AG09309 (cell line): ENCODE measurements at regions not wholly inside any gene's neighbourhood (a gene's known extent, or its start where the extent isn't known, plus 50 kb on each side); places are given as distances from the start of the nearest gene placed in this dataset.

Source experiments
- DNase-seq: peaks from one replicate; pipeline ENCODE4 v3.0.0-alpha.2; 2010; ENCODE audit warnings: low read depth
- H3K4me3 ChIP-seq: 2 replicates; pipeline ENCODE4 v1.5.1; 2011; ENCODE audit warnings: mild to moderate bottlenecking, low read depth, low read length, moderate library complexity; ENCODE audit not compliant: control insufficient read depth
- CTCF ChIP-seq: IDR thresholded peaks from 2 replicates; pipeline ENCODE4 v1.5.1; 2011; ENCODE audit warnings: mild to moderate bottlenecking, low read depth, low read length, inconsistent platforms; ENCODE audit not compliant: insufficient read depth, control insufficient read depth; ENCODE audit errors: missing control alignments

DNA sequence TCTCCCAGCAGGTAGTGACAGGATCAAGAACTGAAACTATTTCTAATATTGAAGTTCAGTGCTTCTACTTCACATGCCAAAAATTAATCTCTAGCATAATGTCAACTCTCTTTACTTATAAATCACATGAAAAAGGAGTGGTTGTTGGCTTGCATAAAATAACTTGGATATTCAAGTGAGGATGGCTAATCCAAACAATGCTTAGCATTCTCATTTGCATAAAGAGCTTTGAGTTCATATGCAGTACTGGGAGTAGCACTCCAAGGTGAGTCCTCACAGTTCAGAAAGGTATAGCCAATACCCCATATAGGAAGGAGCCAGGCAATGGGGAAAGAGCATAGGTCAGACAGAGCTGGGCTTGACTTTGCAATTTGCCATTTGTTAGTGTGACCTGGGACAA is 149.3 kb downstream of the PCTP start:
- DNase-seq = no peak
- H3K4me3 ChIP-seq = no peak overlapping the region
- TF ChIP-seq CTCF = no peak

GRCh38 chr17:55903028-55903690 is 152.3 kb downstream of the PCTP start:
- no peak for DNase-seq
- TF ChIP-seq CTCF = no peak
- H3K4me3 ChIP-seq = no peak overlapping the region

- DNase-seq = no peak
- no peak for TF ChIP-seq CTCF
- H3K4me3 ChIP-seq = no peak overlapping the region
Measured at GRCh38 chr17:55909776-55910175, 158.9 kb downstream of the PCTP start.

DNA sequence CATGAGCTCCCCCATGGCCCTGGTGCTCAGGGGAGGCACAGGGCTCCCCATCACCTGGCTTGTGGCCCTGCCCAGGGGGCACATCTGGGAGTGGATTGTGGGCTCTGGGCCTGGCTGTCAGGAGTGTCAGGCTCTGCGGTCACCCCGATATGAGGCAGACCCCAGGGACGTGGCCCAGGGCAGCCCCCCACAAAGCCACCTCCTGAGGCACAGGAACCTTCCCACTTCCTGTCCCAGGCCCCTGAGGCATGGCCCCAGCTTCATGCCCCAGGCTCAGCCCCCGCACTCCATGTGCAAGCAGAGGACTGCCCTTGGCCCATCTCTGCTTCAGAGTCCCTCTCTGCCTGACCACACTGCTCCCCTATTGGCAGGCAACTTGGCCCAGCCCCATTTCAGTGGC is 160.3 kb downstream of the PCTP start:
- DNase-seq = no peak
- no peak for TF ChIP-seq CTCF
- H3K4me3 ChIP-seq = no peak overlapping the region

- TF ChIP-seq CTCF = no peak
- H3K4me3 ChIP-seq = no peak overlapping the region
- no peak for DNase-seq
Measured at GRCh38 chr17:55925440-55925839, 174.6 kb downstream of the PCTP start.

- no peak for DNase-seq
- no peak overlapping the region for H3K4me3 ChIP-seq
Measured at GRCh38 chr17:55926276-55926990, 175.6 kb downstream of the PCTP start.

More at GRCh38 chr17:55926276-55926990, 175.6 kb downstream of the PCTP start:
- TF ChIP-seq CTCF = no peak
